OCI-LY7 (cell line): ENCODE measurements at regions not wholly inside any gene's neighbourhood (a gene's known extent, or its start where the extent isn't known, plus 50 kb on each side); places are given as distances from the start of the nearest gene placed in this dataset.

Source experiments
- BruUV-seq: library from RNA; stranded (reverse); fragments of 400-500 nt; replicated peaks from 2 replicates; lab custom pipeline; 2021; lab: Mats Ljungman, UMichigan
- CTCF ChIA-PET: fragments of 300-600 bp; sonication (Branson Sonifier 250); formaldehyde crosslinking; loops from one replicate; lab custom pipeline; 2022; ENCODE audit warnings: antibody characterized with exemption; ENCODE audit not compliant: unreplicated experiment; lab: Charles Lee
- POLR2A ChIA-PET: fragments of 300-600 bp; sonication (Branson Sonifier 250); formaldehyde crosslinking; loops from one replicate; lab custom pipeline; 2022; ENCODE audit warnings: antibody characterized with exemption; lab: Charles Lee
- DNase-seq: peaks from one replicate; pipeline ENCODE4 v3.0.0-alpha.2; 2015; ENCODE audit warnings: low spot score
- H2AFZ ChIP-seq: fragments of 200-600 bp; sonication (generic), shearing (Covaris generic); 2 replicates; pipeline ENCODE4 v1.6.1; 2014; ENCODE audit warnings: mild to moderate bottlenecking, antibody characterized with exemption, low read length, moderate library complexity
- H3K27ac ChIP-seq: fragments of 200-600 bp; sonication (generic); 2 replicates; pipeline ENCODE4 v1.5.1; 2014; ENCODE audit warnings: mixed run types, low read depth, mild to moderate bottlenecking, moderate library complexity, low read length, inconsistent platforms; ENCODE audit not compliant: poor library complexity, severe bottlenecking
- H3K36me3 ChIP-seq: fragments of 200-600 bp; sonication (generic); 2 replicates; pipeline ENCODE4 v1.6.1; 2014; ENCODE audit warnings: mild to moderate bottlenecking, antibody characterized with exemption, low read length, moderate library complexity, mixed read lengths; ENCODE audit not compliant: insufficient read depth
- H3K4me1 ChIP-seq: fragments of 200-600 bp; sonication (generic); 2 replicates; pipeline ENCODE4 v1.5.1; 2014; ENCODE audit warnings: mild to moderate bottlenecking, low read length; ENCODE audit not compliant: insufficient read depth, poor library complexity, severe bottlenecking
- H3K4me2 ChIP-seq: fragments of 200-600 bp; sonication (generic); 2 replicates; pipeline ENCODE4 v1.6.1; 2014; ENCODE audit warnings: mild to moderate bottlenecking, low read length
- H3K4me3 ChIP-seq: fragments of 200-600 bp; sonication (generic); 2 replicates; pipeline ENCODE4 v1.5.1; 2014; ENCODE audit warnings: mild to moderate bottlenecking, low read depth, low read length; ENCODE audit not compliant: poor library complexity, severe bottlenecking
- H3K79me2 ChIP-seq: fragments of 200-600 bp; sonication (generic); 2 replicates; pipeline ENCODE4 v1.6.1; 2016; ENCODE audit warnings: low read depth, mild to moderate bottlenecking, low read length, moderate library complexity, mixed read lengths; ENCODE audit not compliant: insufficient read depth
- H3K9me2 ChIP-seq: fragments of 200-600 bp; sonication (generic); 2 replicates; pipeline ENCODE4 v1.6.1; 2016; ENCODE audit warnings: mild to moderate bottlenecking, low read length, mixed read lengths; ENCODE audit not compliant: insufficient read depth
- H3K9me3 ChIP-seq: fragments of 200-600 bp; sonication (generic); 2 replicates; pipeline ENCODE4 v1.6.1; 2014; ENCODE audit warnings: mild to moderate bottlenecking, mixed run types, low read length, mixed read lengths
- H4K20me1 ChIP-seq: fragments of 200-600 bp; sonication (generic); 2 replicates; pipeline ENCODE4 v1.6.1; 2014; ENCODE audit warnings: mild to moderate bottlenecking, antibody characterized with exemption, low read length, moderate library complexity, mixed read lengths; ENCODE audit not compliant: insufficient read depth
- CTCF ChIP-seq: fragments of 200-600 bp; sonication (generic); conservative IDR thresholded peaks from 2 replicates; pipeline ENCODE4 v1.5.1; 2014; ENCODE audit warnings: mild to moderate bottlenecking, antibody characterized with exemption, low read length, moderate library complexity, mixed read lengths
- EZH2phosphoT487 ChIP-seq: fragments of 200-600 bp; sonication (generic); IDR thresholded peaks from 2 replicates; pipeline ENCODE4 v1.6.1; 2018; ENCODE audit warnings: low read depth, borderline replicate concordance, mild to moderate bottlenecking, mixed run types, antibody characterized with exemption, low read length, moderate library complexity, mixed read lengths
- intact Hi-C: fragments of 100-400 bp; cut with micrococcal nuclease; formaldehyde crosslinking; loops from one replicate; pipeline ENCODE4 v1.10.0; 2022; ENCODE audit not compliant: unreplicated experiment

- no peaks in the 10 kb centered on the region for H4K20me1 ChIP-seq
- ChIA-PET CTCF (no interaction called here), POLR2A (interaction anchor here (0.5 kb wide), 1 partner anchor 44 kb away, joined by 3 read pairs; no protein-coding TSS in a partner anchor)
- H3K79me2 ChIP-seq = no peaks in the 10 kb centered on the region
- H3K9me2 ChIP-seq = no peaks in the 10 kb centered on the region
- no TSS peak for BruUV-seq
- H3K27ac ChIP-seq = no peak overlapping the region
- H3K4me2 ChIP-seq = no peak overlapping the region
- DNase-seq = peak; percentile 37
- no peak overlapping the region for H3K4me3 ChIP-seq
- H3K4me1 ChIP-seq = no peaks in the 10 kb centered on the region
- H3K9me3 ChIP-seq = no peaks in the 10 kb centered on the region
- TF ChIP-seq CTCF = peak; percentile 76
- no peak for TF ChIP-seq EZH2phosphoT487
- H2AFZ ChIP-seq = peak overlapping the region; percentile 53
- intact Hi-C loops = loop anchor here (5.0 kb wide), 1 partner anchor 121 kb away; no protein-coding TSS in a partner anchor
- no peaks in the 10 kb centered on the region for H3K36me3 ChIP-seq
Observed at GRCh38 chr5:173451031-173451430, 122.8 kb upstream of the STC2 start.

GRCh38 chr5:173450188-173450587 is 122.0 kb upstream of the STC2 start:
- Histone ChIP-seq H3K36me3 (no peaks in the 10 kb centered on the region), H3K4me3 (no peak overlapping the region), H3K27ac (no peak overlapping the region), H3K79me2 (no peaks in the 10 kb centered on the region), H4K20me1 (no peaks in the 10 kb centered on the region), H3K4me1 (no peaks in the 10 kb centered on the region), H2AFZ (no peak overlapping the region), H3K9me2 (no peaks in the 10 kb centered on the region), H3K9me3 (no peaks in the 10 kb centered on the region), H3K4me2 (no peak overlapping the region)
- BruUV-seq = no TSS peak
- POLR2A ChIA-PET = no interaction called here
- TF ChIP-seq EZH2phosphoT487 (no peak), CTCF (no peak)
- no peak for DNase-seq
- CTCF ChIA-PET = interaction anchor here (0.7 kb wide), 1 partner anchor 11 kb away, joined by 3 read pairs; no protein-coding TSS in a partner anchor
- intact Hi-C loops = loop anchor here (5.0 kb wide), 1 partner anchor 122 kb away; no protein-coding TSS in a partner anchor

GRCh38 chr5:173448856-173449255 is 120.6 kb upstream of the STC2 start:
- BruUV-seq = no TSS peak
- ChIA-PET POLR2A (interaction anchor here (0.6 kb wide), 1 partner anchor 149 kb away, joined by 3 read pairs; no protein-coding TSS in a partner anchor), CTCF (no interaction called here)
- intact Hi-C loops = no loop called here
- no peaks in the 10 kb centered on the region for H3K4me1 ChIP-seq
- no peak overlapping the region for H3K4me3 ChIP-seq
- DNase-seq = no peak
- no peaks in the 10 kb centered on the region for H3K9me3 ChIP-seq
- no peak for TF ChIP-seq EZH2phosphoT487
- no peak for TF ChIP-seq CTCF
- no peak overlapping the region for H3K4me2 ChIP-seq
- no peaks in the 10 kb centered on the region for H4K20me1 ChIP-seq
- no peak overlapping the region for H2AFZ ChIP-seq
- no peaks in the 10 kb centered on the region for H3K79me2 ChIP-seq
- H3K36me3 ChIP-seq = no peaks in the 10 kb centered on the region
- H3K9me2 ChIP-seq = no peaks in the 10 kb centered on the region
- no peak overlapping the region for H3K27ac ChIP-seq
